ENCODE measurements at regions not wholly inside any gene's neighbourhood (a gene's known extent, or its start where the extent isn't known, plus 50 kb on each side); places are given as distances from the start of the nearest gene placed in this dataset.
A peak's percentile ranks its signal among the peaks of the same experiment; 100 is the strongest.

DNA sequence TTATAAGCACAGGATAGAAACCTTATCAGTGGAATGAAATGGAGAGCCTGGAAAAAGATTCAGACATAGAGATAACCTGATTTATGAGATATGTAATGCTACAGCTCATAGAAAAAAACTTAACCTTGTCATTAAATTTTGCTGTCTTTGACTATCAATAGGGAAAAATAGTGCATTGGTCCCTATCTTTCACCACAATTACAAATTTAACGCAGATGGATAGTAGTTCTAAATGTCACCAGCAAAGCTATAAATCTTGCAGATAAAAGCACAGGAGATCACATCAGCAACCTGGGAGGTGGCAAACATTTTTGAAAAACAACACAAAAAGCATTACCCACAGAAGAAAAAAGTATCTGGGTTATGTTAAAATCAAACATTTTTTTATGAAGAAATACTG lies 831.6 kb downstream of the BRINP3 start:
- TF ChIP-seq, protein P1, sequence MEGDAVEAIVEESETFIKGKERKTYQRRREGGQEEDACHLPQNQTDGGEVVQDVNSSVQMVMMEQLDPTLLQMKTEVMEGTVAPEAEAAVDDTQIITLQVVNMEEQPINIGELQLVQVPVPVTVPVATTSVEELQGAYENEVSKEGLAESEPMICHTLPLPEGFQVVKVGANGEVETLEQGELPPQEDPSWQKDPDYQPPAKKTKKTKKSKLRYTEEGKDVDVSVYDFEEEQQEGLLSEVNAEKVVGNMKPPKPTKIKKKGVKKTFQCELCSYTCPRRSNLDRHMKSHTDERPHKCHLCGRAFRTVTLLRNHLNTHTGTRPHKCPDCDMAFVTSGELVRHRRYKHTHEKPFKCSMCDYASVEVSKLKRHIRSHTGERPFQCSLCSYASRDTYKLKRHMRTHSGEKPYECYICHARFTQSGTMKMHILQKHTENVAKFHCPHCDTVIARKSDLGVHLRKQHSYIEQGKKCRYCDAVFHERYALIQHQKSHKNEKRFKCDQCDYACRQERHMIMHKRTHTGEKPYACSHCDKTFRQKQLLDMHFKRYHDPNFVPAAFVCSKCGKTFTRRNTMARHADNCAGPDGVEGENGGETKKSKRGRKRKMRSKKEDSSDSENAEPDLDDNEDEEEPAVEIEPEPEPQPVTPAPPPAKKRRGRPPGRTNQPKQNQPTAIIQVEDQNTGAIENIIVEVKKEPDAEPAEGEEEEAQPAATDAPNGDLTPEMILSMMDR (IDR thresholded peaks at IDR 0.05; ENCODE audit: low read depth, low read length): no peak
- DNase-seq (ENCODE audit: low read depth, low spot score): no peak
- no peak overlapping the region for H3K4me3 ChIP-seq (ENCODE audit: low read depth, low read length)
- in situ Hi-C loops (cut with HindIII; ENCODE audit: low sequenced_read_pairs): no loop called here

- in situ Hi-C loops (cut with HindIII; ENCODE audit: low sequenced_read_pairs): no loop called here
Observed at GRCh38 chr1:189654906-189655305, 822.8 kb downstream of the BRINP3 start.

GRCh38 chr1:189656628-189657530 lies 820.8 kb downstream of the BRINP3 start:
- DNase-seq (ENCODE audit: low read depth, low spot score): no peak
- TF ChIP-seq, protein P1 (IDR thresholded peaks at IDR 0.05; ENCODE audit: low read depth, low read length): no peak
- in situ Hi-C loops (cut with HindIII; ENCODE audit: low sequenced_read_pairs): no loop called here
- H3K4me3 ChIP-seq (ENCODE audit: low read depth, low read length): no peak overlapping the region

More at GRCh38 chr1:189654906-189655305, 822.8 kb downstream of the BRINP3 start:
- TF ChIP-seq, protein P1 (IDR thresholded peaks at IDR 0.05; ENCODE audit: low read depth, low read length): no peak
- DNase-seq (ENCODE audit: low read depth, low spot score): peak; percentile 31
- H3K4me3 ChIP-seq (ENCODE audit: low read depth, low read length): no peak overlapping the region

- TF ChIP-seq, protein P1 (IDR thresholded peaks at IDR 0.05; ENCODE audit: low read depth, low read length): no peak
- H3K4me3 ChIP-seq (ENCODE audit: low read depth, low read length): no peak overlapping the region
- no peak for DNase-seq (ENCODE audit: low read depth, low spot score)
- in situ Hi-C loops (cut with HindIII; ENCODE audit: low sequenced_read_pairs): no loop called here
Observed at GRCh38 chr1:189657715-189658114, 819.9 kb downstream of the BRINP3 start.

GRCh38 chr1:189658381-189658780 lies 819.3 kb downstream of the BRINP3 start:
- TF ChIP-seq, protein P1 (IDR thresholded peaks at IDR 0.05; ENCODE audit: low read depth, low read length): no peak
- DNase-seq (ENCODE audit: low read depth, low spot score): no peak
- in situ Hi-C loops (cut with HindIII; ENCODE audit: low sequenced_read_pairs): no loop called here
- H3K4me3 ChIP-seq (ENCODE audit: low read depth, low read length): no peak overlapping the region

- TF ChIP-seq, protein P1 (IDR thresholded peaks at IDR 0.05; ENCODE audit: low read depth, low read length): no peak
- DNase-seq (ENCODE audit: low read depth, low spot score): no peak
- H3K4me3 ChIP-seq (ENCODE audit: low read depth, low read length): no peak overlapping the region
- in situ Hi-C loops (cut with HindIII; ENCODE audit: low sequenced_read_pairs): no loop called here
Observed at GRCh38 chr1:189659731-189660130, 817.9 kb downstream of the BRINP3 start.

Measured in astrocyte of the spinal cord (primary cell).